Amniotic stem cell (primary cell): ENCODE measurements at regions not wholly inside any gene's neighbourhood (a gene's known extent, or its start where the extent isn't known, plus 50 kb on each side); places are given as distances from the start of the nearest gene placed in this dataset.

Source experiments
- DNase-seq: peaks from one replicate; lab custom pipeline; 2025; lab: John Stamatoyannopoulos, UW

DNA sequence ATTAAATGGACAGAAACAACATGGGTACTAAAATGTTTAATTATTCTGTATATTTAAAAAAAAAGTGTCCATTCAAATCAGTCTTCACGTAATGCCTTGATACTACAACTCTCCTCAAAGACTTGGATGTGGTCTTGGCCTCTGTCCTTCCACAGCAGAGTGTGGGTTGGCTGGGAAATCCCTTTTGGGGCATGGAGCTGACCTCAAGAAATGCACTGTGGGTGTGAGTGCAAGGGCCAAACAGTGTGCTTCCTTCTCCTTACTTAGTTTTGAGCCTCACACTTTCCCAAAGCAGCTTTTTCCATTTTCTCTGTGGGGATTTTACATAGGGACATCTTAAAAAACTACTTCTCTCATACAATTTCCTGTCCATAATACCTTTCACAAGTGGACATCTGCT, 607.4 kb downstream of the EFNB2 start:
- no peak for DNase-seq

- DNase-seq = no peak
Observed at GRCh38 chr13:105925496-105925895, 610.0 kb downstream of the EFNB2 start.

GRCh38 chr13:105921711-105922110, 613.8 kb downstream of the EFNB2 start:
- no peak for DNase-seq

DNA sequence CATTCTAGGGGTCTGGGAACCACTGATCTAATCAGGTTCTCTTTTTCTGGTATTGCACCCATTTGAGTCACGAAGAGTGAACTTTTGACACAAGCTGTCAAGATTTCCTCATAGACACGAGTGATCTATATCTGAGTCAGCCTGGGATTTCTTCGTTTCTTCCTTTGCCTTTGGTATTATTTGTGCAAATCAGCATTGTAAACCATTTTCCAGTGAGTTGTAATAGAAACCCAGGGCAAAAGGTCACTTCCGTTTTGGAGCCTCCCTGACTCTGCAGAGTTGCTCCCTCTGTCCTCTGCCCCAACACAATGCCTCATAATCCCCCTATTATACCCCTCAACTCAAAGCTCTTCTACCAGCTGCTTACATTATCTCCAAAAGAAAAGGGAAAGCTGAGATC, 615.1 kb downstream of the EFNB2 start:
- DNase-seq = no peak

GRCh38 chr13:105918842-105919741, 616.4 kb downstream of the EFNB2 start:
- peak; percentile 5 for DNase-seq

- DNase-seq = no peak
Observed at GRCh38 chr13:105915146-105915850, 620.2 kb downstream of the EFNB2 start.

GRCh38 chr13:105914291-105915036, 621.0 kb downstream of the EFNB2 start:
- no peak for DNase-seq

GRCh38 chr13:105908586-105908985, 626.9 kb downstream of the EFNB2 start:
- DNase-seq = no peak

DNA sequence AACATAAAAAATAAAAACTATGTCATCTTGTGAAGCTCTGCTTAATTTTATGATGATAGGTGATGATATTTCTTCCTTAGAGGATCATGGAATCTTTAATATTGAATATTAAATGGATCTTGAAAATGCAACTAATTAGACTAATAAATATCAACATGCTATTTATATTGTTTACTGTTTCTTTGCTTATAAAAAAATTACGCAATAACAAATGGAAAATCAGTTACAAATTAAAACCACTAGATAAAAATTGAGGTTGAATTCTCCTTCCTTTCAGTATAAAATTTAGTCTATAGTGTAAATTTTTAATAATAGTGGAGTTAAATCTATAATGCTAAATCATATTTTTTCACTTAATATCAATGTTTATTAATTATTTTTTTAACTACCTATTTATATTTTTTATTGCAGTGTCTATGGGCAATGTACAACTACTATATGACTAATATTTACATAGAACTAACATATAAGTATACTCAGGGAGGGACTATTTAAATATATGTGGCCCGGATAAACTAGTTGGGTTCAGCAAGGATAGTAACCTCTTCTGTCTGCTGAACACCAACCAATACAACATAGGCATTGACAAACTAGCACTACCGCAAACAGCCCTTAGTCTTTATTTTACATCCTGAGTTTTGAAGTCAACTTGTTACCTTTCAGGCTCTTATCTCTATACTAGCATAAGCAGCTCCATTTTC, 628.0 kb downstream of the EFNB2 start:
- no peak for DNase-seq

DNA sequence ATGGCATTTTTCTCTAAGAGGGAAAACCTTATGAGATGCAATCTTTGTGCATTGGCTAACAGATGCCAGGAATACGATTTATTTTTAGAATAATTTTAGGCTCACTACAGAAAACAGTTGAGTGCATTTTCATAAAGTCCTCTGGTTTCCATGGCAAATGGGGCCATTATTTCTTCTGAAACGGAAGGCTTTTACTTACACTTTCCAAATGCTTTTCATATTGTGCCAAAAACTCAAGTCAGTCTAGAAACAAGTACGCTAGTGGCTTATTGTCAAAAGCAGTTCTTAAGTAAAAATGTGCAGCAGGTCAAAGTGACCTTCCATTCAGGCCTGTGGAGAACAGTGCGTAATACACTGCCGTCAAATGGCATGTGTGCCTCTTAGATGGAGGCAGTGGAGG, 628.7 kb downstream of the EFNB2 start:
- no peak for DNase-seq

- no peak for DNase-seq
Observed at GRCh38 chr13:105904034-105904742, 631.3 kb downstream of the EFNB2 start.

DNA sequence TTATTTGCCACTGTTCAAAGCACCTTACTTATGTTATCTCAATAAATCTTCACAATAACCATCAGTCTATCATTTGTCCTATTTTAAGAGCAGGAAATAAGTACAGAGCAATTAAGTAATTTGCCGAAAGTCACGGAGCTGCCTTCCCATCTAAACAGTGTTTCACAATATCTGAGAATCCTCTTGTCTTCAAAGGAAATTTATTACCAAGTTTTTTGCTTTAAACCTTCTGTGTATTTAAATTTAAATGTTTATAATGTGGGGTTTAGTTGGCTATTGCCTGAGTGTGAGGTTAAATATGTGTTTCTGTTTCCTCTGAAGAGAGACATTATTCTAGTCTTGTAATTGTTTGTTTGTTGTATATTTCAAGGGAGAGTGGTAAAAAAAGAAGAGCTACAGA, 633.1 kb downstream of the EFNB2 start:
- DNase-seq = no peak

DNA sequence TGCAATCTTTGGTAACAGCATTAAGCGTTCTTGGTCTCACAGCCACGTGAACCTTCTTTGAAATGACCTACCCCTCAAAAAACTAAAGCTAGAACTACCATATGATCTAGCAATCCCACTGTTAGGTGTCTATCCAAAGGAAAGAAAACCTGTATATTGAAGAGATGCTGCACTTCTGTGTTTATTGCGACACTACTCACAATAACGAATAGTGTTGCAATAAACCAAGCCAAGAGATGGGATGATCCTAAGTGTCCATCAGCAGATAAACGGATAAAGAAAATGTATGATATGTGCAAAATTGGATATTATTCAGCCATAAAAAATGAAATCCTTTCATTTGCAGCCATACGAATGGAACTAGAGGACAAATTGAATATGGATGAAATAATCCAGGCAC, 637.9 kb downstream of the EFNB2 start:
- DNase-seq = no peak

- no peak for DNase-seq
Observed at GRCh38 chr13:105894697-105895096, 640.8 kb downstream of the EFNB2 start.

DNA sequence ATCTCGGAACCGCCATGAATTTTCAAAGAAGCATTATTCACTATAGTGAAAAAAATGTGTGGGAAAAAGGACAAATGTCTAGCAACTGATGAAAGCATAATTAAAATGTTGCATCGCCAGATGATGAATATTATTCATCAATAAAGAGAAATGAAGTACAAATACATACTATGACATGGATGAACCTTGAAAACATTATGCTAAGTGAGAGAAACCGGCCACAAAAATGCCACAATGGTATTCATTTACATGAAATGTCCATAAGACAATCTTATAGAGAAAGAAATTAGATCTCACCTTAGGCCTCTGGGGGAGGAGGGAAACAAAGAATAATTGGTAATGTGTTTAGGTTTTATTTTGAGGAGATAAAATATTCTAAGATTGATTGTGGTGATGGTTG, 645.0 kb downstream of the EFNB2 start:
- no peak for DNase-seq

DNA sequence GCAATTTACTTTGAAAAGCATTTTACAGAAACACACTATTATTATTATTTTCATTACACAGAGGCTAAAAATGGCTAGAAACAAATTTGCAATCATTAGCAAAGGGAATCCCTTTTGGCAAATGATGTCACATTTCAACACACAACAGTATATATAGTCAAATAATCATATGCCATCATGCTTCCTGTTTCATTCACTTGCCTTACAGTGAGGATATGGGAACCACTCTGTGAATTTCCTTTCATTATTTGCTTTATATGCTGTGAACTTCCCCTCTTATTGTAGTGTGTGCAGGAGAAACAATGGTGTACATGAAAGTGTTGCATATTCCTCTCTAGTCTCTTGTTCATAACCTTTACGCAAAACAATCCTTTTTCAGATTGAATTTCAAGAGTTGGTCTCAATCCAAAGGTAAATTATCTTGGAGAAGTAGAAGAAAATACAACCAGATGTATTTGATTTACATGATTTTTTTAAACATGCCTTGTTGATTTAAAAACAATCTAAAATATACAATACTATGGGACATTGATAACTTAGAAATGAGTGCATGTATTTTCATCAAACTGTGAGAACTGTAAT, 657.3 kb downstream of the EFNB2 start:
- DNase-seq = no peak

DNA sequence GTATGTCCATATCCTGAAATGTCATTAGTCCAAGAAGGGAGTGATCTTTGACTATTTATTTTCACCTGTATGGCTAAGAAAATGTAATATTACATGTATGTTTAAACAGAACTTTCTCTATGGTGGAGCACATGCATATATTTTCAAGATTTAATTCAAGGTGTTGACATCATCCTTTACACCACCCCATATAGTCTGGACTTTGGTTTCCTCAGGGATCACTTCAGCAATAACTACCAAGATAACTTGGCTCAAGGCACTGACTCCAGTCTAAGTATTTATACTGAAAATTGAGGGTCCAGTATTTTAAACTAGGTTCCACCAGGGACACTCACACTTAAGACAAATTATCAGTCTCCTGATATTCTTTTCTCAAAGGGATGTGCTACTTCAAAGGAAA, 660.6 kb downstream of the EFNB2 start:
- no peak for DNase-seq

DNA sequence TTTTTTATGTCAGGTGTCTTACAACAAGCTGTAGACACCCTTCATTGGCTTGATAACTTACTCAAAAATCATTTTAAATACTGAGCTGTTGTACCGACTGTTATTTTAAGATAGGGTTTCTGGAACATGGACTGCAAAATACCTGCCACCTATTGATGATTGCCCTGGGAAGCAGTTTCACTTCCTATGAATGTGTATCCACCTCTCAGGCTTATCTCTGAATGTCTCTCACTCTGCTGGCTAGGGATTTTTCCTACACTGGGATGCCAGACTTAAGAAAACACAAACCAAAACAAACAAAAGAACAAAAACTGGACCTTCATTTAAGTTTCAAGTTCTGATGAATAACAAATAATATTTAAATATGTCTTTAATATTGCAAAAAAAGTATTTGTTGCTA, 663.7 kb downstream of the EFNB2 start:
- no peak for DNase-seq

GRCh38 chr13:105871326-105871725, 664.1 kb downstream of the EFNB2 start:
- DNase-seq = no peak

- DNase-seq = no peak
Observed at GRCh38 chr13:105863300-105863920, 672.1 kb downstream of the EFNB2 start.

GRCh38 chr13:105848494-105848893, 687.0 kb downstream of the EFNB2 start:
- DNase-seq = no peak
